ENCODE measurements at regions not wholly inside any gene's neighbourhood (a gene's known extent, or its start where the extent isn't known, plus 50 kb on each side); places are given as distances from the start of the nearest gene placed in this dataset.

- Histone ChIP-seq H3K9ac (ENCODE audit: low read depth, low read length) (no peak overlapping the region), H3K4me1 (ENCODE audit: insufficient read depth, low read length) (peaks cover 58% of the 10 kb centered on the region), H3K9me3 (ENCODE audit: control insufficient read depth, insufficient read depth, low read length) (no peaks in the 10 kb centered on the region), H3K36me3 (ENCODE audit: insufficient read depth, low read length) (no peaks in the 10 kb centered on the region)
These were observed 49.7 kb upstream of the MACF1 start for GRCh38 chr1:39154553-39155421.
